Neural cell (in vitro differentiated cells): ENCODE measurements at regions not wholly inside any gene's neighbourhood (a gene's known extent, or its start where the extent isn't known, plus 50 kb on each side); places are given as distances from the start of the nearest gene placed in this dataset.

ENCODE experiments used
- H2AFZ ChIP-seq: fragments of 200-600, 300-800 bp; sonication (generic), shearing (Covaris generic); 2 replicates; pipeline ENCODE4 v1.6.0; 2014; ENCODE audit warnings: low read depth, mild to moderate bottlenecking, antibody characterized with exemption, low read length, moderate library complexity
- H3F3A ChIP-seq: fragments of 200-600 bp; shearing (Covaris generic); 2 replicates; pipeline ENCODE4 v1.6.1; 2016; ENCODE audit warnings: mild to moderate bottlenecking, moderate library complexity, mixed read lengths, antibody characterized with exemption, low read length; ENCODE audit not compliant: insufficient read depth, poor library complexity, severe bottlenecking
- H3K27ac ChIP-seq: fragments of 200-600, 300-800 bp; sonication (generic), shearing (Covaris generic); 2 replicates; pipeline ENCODE4 v1.5.1; 2014; ENCODE audit warnings: mild to moderate bottlenecking, low read length, moderate library complexity
- H3K27me3 ChIP-seq: fragments of 300-800, 200-600 bp; sonication (generic), shearing (Covaris generic); 2 replicates; pipeline ENCODE4 v1.6.0; 2014; ENCODE audit warnings: mild to moderate bottlenecking, low read depth, low read length, moderate library complexity; ENCODE audit not compliant: insufficient read depth
- H3K36me3 ChIP-seq: fragments of 300-800, 200-600 bp; sonication (generic), shearing (Covaris generic); 2 replicates; pipeline ENCODE4 v1.5.1; 2014; ENCODE audit warnings: mild to moderate bottlenecking, antibody characterized with exemption, low read length, moderate library complexity; ENCODE audit not compliant: insufficient read depth
- H3K4me2 ChIP-seq: fragments of 300-800, 200-600 bp; sonication (generic), shearing (Covaris generic); 2 replicates; pipeline ENCODE4 v1.6.0; 2014; ENCODE audit warnings: mild to moderate bottlenecking, low read length
- H3K4me3 ChIP-seq: fragments of 300-800, 200-600 bp; sonication (generic), shearing (Covaris generic); 2 replicates; pipeline ENCODE4 v1.5.1; 2014; ENCODE audit warnings: mild to moderate bottlenecking, low read length, moderate library complexity
- H3K79me2 ChIP-seq: fragments of 200-600 bp; shearing (Covaris generic); replicated peaks from 2 replicates; pipeline ENCODE4 v1.6.0; 2014; ENCODE audit warnings: mild to moderate bottlenecking, low read length, moderate library complexity; ENCODE audit not compliant: insufficient read depth
- H3K9ac ChIP-seq: fragments of 300-800, 200-600 bp; sonication (generic), shearing (Covaris generic); 2 replicates; pipeline ENCODE4 v1.6.1; 2016; ENCODE audit warnings: mild to moderate bottlenecking, low read length, mixed read lengths
- H3K9me2 ChIP-seq: fragments of 200-600 bp; shearing (Covaris generic); 2 replicates; pipeline ENCODE4 v1.6.1; 2016; ENCODE audit warnings: mild to moderate bottlenecking, low read length, mixed read lengths; ENCODE audit not compliant: insufficient read depth
- H3K9me3 ChIP-seq: fragments of 200-600, 300-800 bp; sonication (generic), shearing (Covaris generic); 2 replicates; pipeline ENCODE4 v1.6.1; 2016; ENCODE audit warnings: mild to moderate bottlenecking, mixed run types, low read length, moderate library complexity, mixed read lengths
- H4K20me1 ChIP-seq: fragments of 200-600 bp; shearing (Covaris generic); 2 replicates; pipeline ENCODE4 v1.6.1; 2016; ENCODE audit warnings: mild to moderate bottlenecking, mixed run types; ENCODE audit not compliant: insufficient read depth
- CTCF ChIP-seq: fragments of 450-650 bp; IDR thresholded peaks from 2 replicates; pipeline ENCODE4 v1.5.1; 2014; ENCODE audit warnings: antibody characterized with exemption, mild to moderate bottlenecking, moderate library complexity; ENCODE audit not compliant: poor library complexity, severe bottlenecking
- EP300 ChIP-seq: fragments of 450-650 bp; conservative IDR thresholded peaks from 2 replicates; pipeline ENCODE4 v1.6.1; 2014; ENCODE audit warnings: antibody characterized with exemption, mild to moderate bottlenecking, moderate library complexity; ENCODE audit not compliant: poor library complexity, severe bottlenecking
- EZH2 ChIP-seq: fragments of 200-600, 300-800 bp; shearing (Covaris generic), sonication (generic); IDR thresholded peaks from 2 replicates; pipeline ENCODE4 v1.6.1; 2014; ENCODE audit warnings: antibody characterized with exemption, low read length, borderline replicate concordance, mild to moderate bottlenecking; ENCODE audit not compliant: insufficient read depth, poor library complexity, severe bottlenecking
- MXI1 ChIP-seq: fragments of 450-650 bp; conservative IDR thresholded peaks from 2 replicates; pipeline ENCODE4 v1.6.1; 2014; ENCODE audit warnings: antibody characterized with exemption, mild to moderate bottlenecking; ENCODE audit not compliant: poor library complexity, severe bottlenecking
- POLR2AphosphoS5 ChIP-seq: IDR thresholded peaks from 2 replicates; pipeline ENCODE4 v1.6.1; 2012
- RAD21 ChIP-seq: fragments of 450-650 bp; conservative IDR thresholded peaks from 2 replicates; pipeline ENCODE4 v1.6.1; 2014; ENCODE audit warnings: antibody characterized with exemption, mild to moderate bottlenecking, moderate library complexity
- SMC3 ChIP-seq: fragments of 450-650 bp; conservative IDR thresholded peaks from 2 replicates; pipeline ENCODE4 v1.6.1; 2014; ENCODE audit warnings: antibody characterized with exemption, mild to moderate bottlenecking, moderate library complexity; ENCODE audit not compliant: poor library complexity
- TAF1 ChIP-seq: IDR thresholded peaks from 2 replicates; pipeline ENCODE4 v1.6.1; 2012; ENCODE audit warnings: low read depth
- TF ChIP-seq, protein P1 (sequence below): IDR thresholded peaks from 2 replicates; pipeline ENCODE4 v1.6.1; 2012; ENCODE audit warnings: borderline replicate concordance

DNA sequence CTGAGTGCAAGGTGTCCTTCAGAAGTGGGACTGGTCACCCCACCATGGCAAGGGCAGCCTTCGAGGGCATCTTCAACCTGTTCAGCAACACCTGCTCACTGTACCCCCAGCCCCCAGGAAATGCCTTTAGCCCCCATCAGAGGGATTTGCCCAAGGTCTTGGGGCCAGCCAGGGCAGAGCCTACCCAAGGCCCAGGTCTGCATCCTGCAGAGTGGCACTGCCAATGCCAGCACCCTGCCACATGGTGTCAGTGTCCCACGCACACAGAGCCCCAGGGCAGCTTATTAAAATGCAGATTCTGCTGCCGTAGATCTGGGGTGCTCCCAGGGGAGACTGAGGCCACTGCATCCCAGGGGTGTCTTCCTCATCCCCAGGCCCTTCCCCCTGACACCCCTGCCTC, 106.2 kb upstream of the KCTD7 start:
- no peaks in the 10 kb centered on the region for H3K27me3 ChIP-seq
- H3K9ac ChIP-seq = no peak overlapping the region
- H3K9me3 ChIP-seq = no peaks in the 10 kb centered on the region
- no peaks in the 10 kb centered on the region for H3F3A ChIP-seq
- H3K79me2 ChIP-seq = no peaks in the 10 kb centered on the region
- no peak overlapping the region for H3K27ac ChIP-seq
- H3K36me3 ChIP-seq = no peaks in the 10 kb centered on the region
- no peaks in the 10 kb centered on the region for H4K20me1 ChIP-seq
- no peak overlapping the region for H3K4me2 ChIP-seq
- no peaks in the 10 kb centered on the region for H3K9me2 ChIP-seq
- H3K4me3 ChIP-seq = no peak overlapping the region
- H2AFZ ChIP-seq = no peak overlapping the region
- TF ChIP-seq MXI1 (no peak), TAF1 (no peak), SMC3 (no peak), EP300 (no peak), RAD21 (no peak), EZH2 (no peak), CTCF (no peak), POLR2AphosphoS5 (no peak)
- TF ChIP-seq, protein P1, sequence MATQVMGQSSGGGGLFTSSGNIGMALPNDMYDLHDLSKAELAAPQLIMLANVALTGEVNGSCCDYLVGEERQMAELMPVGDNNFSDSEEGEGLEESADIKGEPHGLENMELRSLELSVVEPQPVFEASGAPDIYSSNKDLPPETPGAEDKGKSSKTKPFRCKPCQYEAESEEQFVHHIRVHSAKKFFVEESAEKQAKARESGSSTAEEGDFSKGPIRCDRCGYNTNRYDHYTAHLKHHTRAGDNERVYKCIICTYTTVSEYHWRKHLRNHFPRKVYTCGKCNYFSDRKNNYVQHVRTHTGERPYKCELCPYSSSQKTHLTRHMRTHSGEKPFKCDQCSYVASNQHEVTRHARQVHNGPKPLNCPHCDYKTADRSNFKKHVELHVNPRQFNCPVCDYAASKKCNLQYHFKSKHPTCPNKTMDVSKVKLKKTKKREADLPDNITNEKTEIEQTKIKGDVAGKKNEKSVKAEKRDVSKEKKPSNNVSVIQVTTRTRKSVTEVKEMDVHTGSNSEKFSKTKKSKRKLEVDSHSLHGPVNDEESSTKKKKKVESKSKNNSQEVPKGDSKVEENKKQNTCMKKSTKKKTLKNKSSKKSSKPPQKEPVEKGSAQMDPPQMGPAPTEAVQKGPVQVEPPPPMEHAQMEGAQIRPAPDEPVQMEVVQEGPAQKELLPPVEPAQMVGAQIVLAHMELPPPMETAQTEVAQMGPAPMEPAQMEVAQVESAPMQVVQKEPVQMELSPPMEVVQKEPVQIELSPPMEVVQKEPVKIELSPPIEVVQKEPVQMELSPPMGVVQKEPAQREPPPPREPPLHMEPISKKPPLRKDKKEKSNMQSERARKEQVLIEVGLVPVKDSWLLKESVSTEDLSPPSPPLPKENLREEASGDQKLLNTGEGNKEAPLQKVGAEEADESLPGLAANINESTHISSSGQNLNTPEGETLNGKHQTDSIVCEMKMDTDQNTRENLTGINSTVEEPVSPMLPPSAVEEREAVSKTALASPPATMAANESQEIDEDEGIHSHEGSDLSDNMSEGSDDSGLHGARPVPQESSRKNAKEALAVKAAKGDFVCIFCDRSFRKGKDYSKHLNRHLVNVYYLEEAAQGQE = no peak

DNA sequence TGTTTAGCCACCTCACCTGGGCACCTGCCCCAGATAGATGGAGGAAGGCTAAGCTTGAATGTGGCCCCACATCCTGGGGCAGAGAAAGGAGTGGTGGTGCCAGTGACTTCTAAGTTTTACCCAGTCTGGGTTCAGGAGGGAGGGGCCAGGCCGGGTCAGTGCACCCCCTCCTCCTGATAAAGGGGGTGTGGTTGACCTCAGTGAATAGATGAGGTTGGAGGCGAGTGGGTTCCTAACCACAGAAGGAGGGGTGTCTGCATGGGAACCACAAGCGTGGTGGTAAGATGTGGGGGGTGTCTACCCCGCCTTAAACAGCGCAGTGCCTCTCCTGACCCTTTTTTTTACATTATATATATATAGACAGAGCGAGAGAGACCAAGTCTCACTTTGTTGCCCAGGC, 105.3 kb upstream of the KCTD7 start:
- Histone ChIP-seq H3K36me3 (no peaks in the 10 kb centered on the region), H3K27ac (no peak overlapping the region), H3K4me3 (no peak overlapping the region), H3K9me2 (no peaks in the 10 kb centered on the region), H3F3A (no peaks in the 10 kb centered on the region), H3K9ac (no peak overlapping the region), H2AFZ (no peak overlapping the region), H4K20me1 (no peaks in the 10 kb centered on the region), H3K9me3 (no peaks in the 10 kb centered on the region), H3K27me3 (no peaks in the 10 kb centered on the region), H3K4me2 (no peak overlapping the region), H3K79me2 (no peaks in the 10 kb centered on the region)
- TF ChIP-seq CTCF (no peak), EP300 (no peak), EZH2 (no peak), SMC3 (no peak), POLR2AphosphoS5 (no peak), MXI1 (no peak)
- TF ChIP-seq, protein P1 = no peak
